ENCODE measurements at regions not wholly inside any gene's neighbourhood (a gene's known extent, or its start where the extent isn't known, plus 50 kb on each side); places are given as distances from the start of the nearest gene placed in this dataset.

GRCh38 chr10:47184273-47184672 lies 115.7 kb upstream of the GDF10 start:
- no peak for DNase-seq
- no peak overlapping the region for H3K27ac ChIP-seq (ENCODE audit: low read length)
- WGBS = 85% methylated on average over 3 of the region's 3 CpGs

DNA sequence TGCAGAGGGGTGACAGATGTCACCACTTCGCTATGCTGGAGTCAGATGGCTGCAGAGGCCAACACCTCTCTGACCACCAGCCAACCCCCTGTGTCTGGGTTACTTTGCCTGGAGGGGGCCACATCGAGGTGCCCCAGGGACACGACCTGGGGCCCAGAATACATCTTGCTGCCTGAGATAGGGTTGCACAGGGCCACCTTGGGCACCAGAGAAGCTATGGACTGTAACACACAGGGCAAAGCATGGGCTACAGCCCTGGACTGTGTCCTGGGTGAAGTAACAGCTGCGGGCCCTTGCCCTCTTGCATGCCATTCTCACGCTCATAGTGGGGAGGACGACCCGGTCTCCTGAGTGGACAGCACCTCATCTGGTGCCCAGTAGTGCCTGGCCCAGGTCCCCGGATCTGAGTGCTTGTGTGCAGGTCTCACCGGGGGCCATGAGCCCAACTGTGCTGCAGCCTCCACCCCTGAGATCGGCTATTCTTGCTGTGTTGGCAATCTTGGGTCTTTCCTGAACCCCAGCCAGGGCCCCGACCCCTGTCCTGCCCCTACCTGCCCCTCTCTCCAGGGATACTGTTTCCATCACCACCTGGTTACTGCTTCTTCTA lies 115.2 kb upstream of the GDF10 start:
- H3K27me3 ChIP-seq (ENCODE audit: control insufficient read depth, insufficient read depth) = no peaks in the 10 kb centered on the region
- no peak overlapping the region for H3K4me3 ChIP-seq (ENCODE audit: low read length)
- H3K4me1 ChIP-seq (ENCODE audit: control insufficient read depth, insufficient read depth, low read length) = no peaks in the 10 kb centered on the region
- DNase-seq (no peak), ATAC-seq (no peak)
- 89% methylated on average over 11 of the region's 11 CpGs for WGBS
- H3K9me3 ChIP-seq (ENCODE audit: control insufficient read depth, low read length) = no peaks in the 10 kb centered on the region
- H3K27ac ChIP-seq (ENCODE audit: low read length) = no peak overlapping the region
- intact Hi-C loops (cut with DNase I) = no loop called here

More at GRCh38 chr10:47184273-47184672, 115.7 kb upstream of the GDF10 start:
- Histone ChIP-seq H3K27me3 (ENCODE audit: control insufficient read depth, insufficient read depth) (no peaks in the 10 kb centered on the region), H3K4me3 (ENCODE audit: low read length) (no peak overlapping the region), H3K9me3 (ENCODE audit: control insufficient read depth, low read length) (no peaks in the 10 kb centered on the region), H3K4me1 (ENCODE audit: control insufficient read depth, insufficient read depth, low read length) (no peaks in the 10 kb centered on the region)
- intact Hi-C loops (cut with DNase I) = no loop called here
- no peak for ATAC-seq

DNA sequence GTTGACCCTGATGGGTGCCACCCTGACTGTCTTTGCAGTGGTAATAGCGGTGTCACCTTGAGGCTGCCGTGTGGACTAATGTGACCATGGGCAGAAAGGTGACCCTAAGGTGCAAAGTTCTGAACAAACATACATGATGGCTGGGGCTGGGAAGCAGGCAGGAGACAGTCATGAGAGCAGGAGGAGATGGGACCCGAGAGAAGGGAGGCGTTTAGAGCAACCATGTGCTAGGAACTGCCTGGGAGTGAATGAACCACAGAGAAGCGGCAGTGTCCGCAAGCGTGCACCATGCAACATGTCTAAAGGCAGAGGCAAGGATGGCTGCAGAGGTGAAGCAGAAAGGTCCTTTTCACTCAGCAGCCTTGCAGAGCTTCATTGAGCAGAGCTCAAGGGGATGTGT lies 113.1 kb upstream of the GDF10 start:
- ATAC-seq = no peak
- no peak for DNase-seq
- Histone ChIP-seq H3K4me3 (ENCODE audit: low read length) (no peak overlapping the region), H3K27me3 (ENCODE audit: control insufficient read depth, insufficient read depth) (no peaks in the 10 kb centered on the region), H3K4me1 (ENCODE audit: control insufficient read depth, insufficient read depth, low read length) (no peaks in the 10 kb centered on the region), H3K9me3 (ENCODE audit: control insufficient read depth, low read length) (no peaks in the 10 kb centered on the region), H3K27ac (ENCODE audit: low read length) (no peak overlapping the region)
- intact Hi-C loops (cut with DNase I) = no loop called here
- WGBS = 93% methylated on average over 7 of the region's 7 CpGs

DNA sequence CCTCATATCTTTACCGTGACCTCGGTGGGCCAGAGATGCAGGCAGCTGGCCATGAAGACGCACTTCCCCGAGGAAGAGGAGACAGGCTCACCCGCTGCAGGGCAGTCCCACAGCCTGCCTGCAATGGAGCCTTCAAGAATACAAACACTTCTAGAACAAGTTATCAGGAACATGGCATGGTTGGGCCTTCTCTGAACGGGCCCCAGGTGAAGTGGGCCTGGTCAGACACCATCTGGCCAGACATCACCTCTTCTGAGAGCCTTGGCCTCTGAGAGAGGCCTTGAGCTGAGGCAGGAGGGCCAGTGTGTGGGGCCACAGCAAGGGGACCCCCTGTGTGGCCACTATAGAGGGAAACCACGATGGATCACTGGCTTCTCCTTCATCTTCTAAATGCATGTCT lies 112.4 kb upstream of the GDF10 start:
- Histone ChIP-seq H3K27me3 (ENCODE audit: control insufficient read depth, insufficient read depth) (no peaks in the 10 kb centered on the region), H3K27ac (ENCODE audit: low read length) (no peak overlapping the region), H3K9me3 (ENCODE audit: control insufficient read depth, low read length) (no peaks in the 10 kb centered on the region), H3K4me1 (ENCODE audit: control insufficient read depth, insufficient read depth, low read length) (no peaks in the 10 kb centered on the region), H3K4me3 (ENCODE audit: low read length) (no peak overlapping the region)
- ATAC-seq (no peak), DNase-seq (no peak)
- 76% methylated on average over 7 of the region's 7 CpGs for whole genome bisulfite sequencing
- intact Hi-C loops (cut with DNase I) = no loop called here

- WGBS = 88% methylated on average over 3 of the region's 3 CpGs
These were observed 111.8 kb upstream of the GDF10 start for GRCh38 chr10:47188156-47188555.

GRCh38 chr10:47189802-47190201 lies 110.2 kb upstream of the GDF10 start:
- 83% methylated on average over 6 of the region's 6 CpGs for WGBS
- H3K4me1 ChIP-seq (ENCODE audit: control insufficient read depth, insufficient read depth, low read length) = no peaks in the 10 kb centered on the region
- no peak overlapping the region for H3K4me3 ChIP-seq (ENCODE audit: low read length)
- intact Hi-C loops (cut with DNase I) = no loop called here
- no peaks in the 10 kb centered on the region for H3K27me3 ChIP-seq (ENCODE audit: control insufficient read depth, insufficient read depth)
- no peak for ATAC-seq
- H3K9me3 ChIP-seq (ENCODE audit: control insufficient read depth, low read length) = no peaks in the 10 kb centered on the region
- no peak overlapping the region for H3K27ac ChIP-seq (ENCODE audit: low read length)
- DNase-seq = no peak

More at GRCh38 chr10:47188156-47188555, 111.8 kb upstream of the GDF10 start:
- Histone ChIP-seq H3K9me3 (ENCODE audit: control insufficient read depth, low read length) (no peaks in the 10 kb centered on the region), H3K4me3 (ENCODE audit: low read length) (no peak overlapping the region), H3K27ac (ENCODE audit: low read length) (no peak overlapping the region), H3K27me3 (ENCODE audit: control insufficient read depth, insufficient read depth) (no peaks in the 10 kb centered on the region), H3K4me1 (ENCODE audit: control insufficient read depth, insufficient read depth, low read length) (no peaks in the 10 kb centered on the region)
- intact Hi-C loops (cut with DNase I) = no loop called here
- no peak for DNase-seq
- no peak for ATAC-seq

GRCh38 chr10:47190301-47190700 lies 109.7 kb upstream of the GDF10 start:
- H3K4me1 ChIP-seq (ENCODE audit: control insufficient read depth, insufficient read depth, low read length) = no peaks in the 10 kb centered on the region
- no peak overlapping the region for H3K4me3 ChIP-seq (ENCODE audit: low read length)
- no peak overlapping the region for H3K27ac ChIP-seq (ENCODE audit: low read length)
- WGBS = 89% methylated on average over 5 of the region's 5 CpGs
- no peaks in the 10 kb centered on the region for H3K9me3 ChIP-seq (ENCODE audit: control insufficient read depth, low read length)
- no peaks in the 10 kb centered on the region for H3K27me3 ChIP-seq (ENCODE audit: control insufficient read depth, insufficient read depth)
- intact Hi-C loops (cut with DNase I) = no loop called here
- ATAC-seq (no peak), DNase-seq (no peak)

- Histone ChIP-seq H3K27me3 (ENCODE audit: control insufficient read depth, insufficient read depth) (no peaks in the 10 kb centered on the region), H3K27ac (ENCODE audit: low read length) (no peak overlapping the region), H3K9me3 (ENCODE audit: control insufficient read depth, low read length) (no peaks in the 10 kb centered on the region), H3K4me3 (ENCODE audit: low read length) (no peak overlapping the region), H3K4me1 (ENCODE audit: control insufficient read depth, insufficient read depth, low read length) (no peaks in the 10 kb centered on the region)
- ATAC-seq (no peak), DNase-seq (no peak)
- 94% methylated on average over 5 of the region's 5 CpGs for WGBS
- intact Hi-C loops (cut with DNase I) = no loop called here
These were observed 109.1 kb upstream of the GDF10 start for GRCh38 chr10:47190802-47191450.

- intact Hi-C loops (cut with DNase I) = no loop called here
- Histone ChIP-seq H3K4me3 (ENCODE audit: low read length) (no peak overlapping the region), H3K27ac (ENCODE audit: low read length) (no peak overlapping the region), H3K4me1 (ENCODE audit: control insufficient read depth, insufficient read depth, low read length) (no peaks in the 10 kb centered on the region), H3K27me3 (ENCODE audit: control insufficient read depth, insufficient read depth) (no peaks in the 10 kb centered on the region), H3K9me3 (ENCODE audit: control insufficient read depth, low read length) (no peaks in the 10 kb centered on the region)
- 79% methylated on average over 2 of the region's 2 CpGs for WGBS
- no peak for ATAC-seq
- no peak for DNase-seq
These were observed 107.7 kb upstream of the GDF10 start for GRCh38 chr10:47192273-47192672.

DNA sequence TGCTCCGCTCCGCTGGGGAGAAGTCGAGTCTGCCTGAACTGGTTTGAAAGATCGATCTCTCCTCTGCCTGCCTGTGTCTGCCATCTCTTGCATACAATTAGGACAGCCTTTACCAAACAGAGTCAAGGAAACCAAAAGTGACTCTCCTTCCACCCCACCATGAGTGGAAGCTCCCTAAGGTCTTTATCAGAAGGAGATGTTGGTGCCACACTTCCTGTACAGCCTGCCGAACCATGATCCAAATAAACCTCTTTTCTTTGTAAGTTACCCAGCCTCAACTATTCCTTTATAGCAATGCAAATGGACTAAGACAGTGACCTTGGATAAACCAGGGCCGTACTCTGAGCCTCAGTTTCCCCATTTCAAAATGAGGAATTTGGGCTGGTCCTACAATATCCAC lies 106.3 kb upstream of the GDF10 start:
- Histone ChIP-seq H3K27me3 (ENCODE audit: control insufficient read depth, insufficient read depth) (no peaks in the 10 kb centered on the region), H3K9me3 (ENCODE audit: control insufficient read depth, low read length) (no peaks in the 10 kb centered on the region), H3K4me3 (ENCODE audit: low read length) (no peak overlapping the region), H3K27ac (ENCODE audit: low read length) (no peak overlapping the region), H3K4me1 (ENCODE audit: control insufficient read depth, insufficient read depth, low read length) (no peaks in the 10 kb centered on the region)
- no peak for DNase-seq
- intact Hi-C loops (cut with DNase I) = no loop called here
- no peak for ATAC-seq
- whole genome bisulfite sequencing = 92% methylated on average over 6 of the region's 6 CpGs

- WGBS = 86% methylated on average over 15 of the region's 15 CpGs
- no peak for DNase-seq
- Histone ChIP-seq H3K4me1 (ENCODE audit: control insufficient read depth, insufficient read depth, low read length) (no peaks in the 10 kb centered on the region), H3K9me3 (ENCODE audit: control insufficient read depth, low read length) (no peaks in the 10 kb centered on the region), H3K4me3 (ENCODE audit: low read length) (no peak overlapping the region), H3K27me3 (ENCODE audit: control insufficient read depth, insufficient read depth) (no peaks in the 10 kb centered on the region), H3K27ac (ENCODE audit: low read length) (no peak overlapping the region)
- no peak for ATAC-seq
- intact Hi-C loops (cut with DNase I) = no loop called here
These were observed 104.6 kb upstream of the GDF10 start for GRCh38 chr10:47195274-47195885.

All from right cardiac atrium (tissue), 5 donors.